Femur (tissue), 1 donor: ENCODE measurements at regions not wholly inside any gene's neighbourhood (a gene's known extent, or its start where the extent isn't known, plus 50 kb on each side); places are given as distances from the start of the nearest gene placed in this dataset.

Experiments used
- DNase-seq: peaks from one replicate; pipeline ENCODE4 v3.0.0-alpha.2; 2017

- DNase-seq = no peak
Observed at GRCh38 chr13:97139691-97140090, 82.4 kb upstream of the MBNL2 start.

GRCh38 chr13:97140131-97140530 lies 82.0 kb upstream of the MBNL2 start:
- no peak for DNase-seq

GRCh38 chr13:97140611-97141010 lies 81.5 kb upstream of the MBNL2 start:
- DNase-seq = no peak

- DNase-seq = no peak
Observed at GRCh38 chr13:97141097-97141496, 81.0 kb upstream of the MBNL2 start.

- DNase-seq = no peak
Observed at GRCh38 chr13:97141564-97142005, 80.5 kb upstream of the MBNL2 start.

- no peak for DNase-seq
Observed at GRCh38 chr13:97142452-97142851, 79.7 kb upstream of the MBNL2 start.

GRCh38 chr13:97145057-97145456 lies 77.1 kb upstream of the MBNL2 start:
- no peak for DNase-seq

GRCh38 chr13:97148894-97149293 lies 73.2 kb upstream of the MBNL2 start:
- no peak for DNase-seq

- no peak for DNase-seq
Observed at GRCh38 chr13:97160421-97160820, 61.7 kb upstream of the MBNL2 start.

GRCh38 chr13:97161582-97162231 lies 60.4 kb upstream of the MBNL2 start:
- DNase-seq = no peak

GRCh38 chr13:97165502-97166425 lies 56.4 kb upstream of the MBNL2 start:
- DNase-seq = no peak

GRCh38 chr13:97171136-97171535 lies 51.0 kb upstream of the MBNL2 start:
- DNase-seq = no peak
